ENCODE measurements at regions not wholly inside any gene's neighbourhood (a gene's known extent, or its start where the extent isn't known, plus 50 kb on each side); places are given as distances from the start of the nearest gene placed in this dataset.

DNA sequence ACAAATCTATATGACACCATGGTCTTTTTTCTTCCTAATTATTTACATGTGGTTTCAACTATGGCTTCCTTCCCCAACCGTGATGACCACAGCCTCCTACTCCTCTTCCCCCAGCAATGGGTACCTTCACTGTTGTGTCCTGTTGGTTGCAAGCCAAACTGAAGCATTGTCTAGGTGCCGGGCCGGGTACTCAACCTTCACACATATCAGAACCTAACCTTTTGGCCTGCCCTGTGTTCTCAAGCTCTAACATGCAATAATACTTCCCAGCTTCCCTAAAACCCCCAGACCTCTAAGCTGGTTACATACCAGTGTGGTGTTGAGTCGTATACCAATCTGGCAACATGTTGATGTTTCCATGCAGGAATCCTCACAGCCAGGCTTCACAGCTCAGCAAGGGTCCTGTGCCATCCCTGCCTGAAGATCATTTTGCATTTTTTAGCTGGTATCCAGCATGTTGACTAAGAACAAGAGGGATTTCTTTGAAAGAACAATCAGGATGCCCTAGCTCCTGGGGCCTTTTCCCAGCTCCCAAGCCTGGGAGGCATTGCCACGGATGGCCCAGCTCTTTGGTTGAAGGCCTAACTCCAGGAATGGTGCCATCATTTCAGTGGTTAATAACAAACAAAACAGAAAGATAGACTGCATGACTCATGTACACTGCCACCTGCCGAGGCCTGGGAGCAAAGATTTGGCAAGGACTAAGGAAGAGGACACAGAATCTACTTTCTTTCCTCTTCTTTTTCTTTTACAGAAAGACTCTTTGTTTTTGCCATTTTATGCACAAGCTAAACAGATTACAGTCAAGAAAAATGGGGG is 373.7 kb upstream of the SALL1 start:
- DNase-seq (ENCODE audit: low read depth, low spot score) (no peak), ATAC-seq (no peak)
- no peaks in the 10 kb centered on the region for H4K20me1 ChIP-seq (ENCODE audit: insufficient read depth)
- H3K36me3 ChIP-seq (ENCODE audit: control insufficient read depth in 1 of 2, insufficient read depth in 2 of 2, low read length in 2 of 2) = no peaks in the 10 kb centered on the region
- no peaks in the 10 kb centered on the region for H3K9me2 ChIP-seq (ENCODE audit: insufficient read depth)
- H3K9me3 ChIP-seq (ENCODE audit: control insufficient read depth in 1 of 2, insufficient read depth in 1 of 2, low read depth in 1 of 2, low read length in 2 of 2) = peaks cover 0 to 15% of the 10 kb centered on the region in 2 experiments; a peak in 2 of 4 replicates
- ChIA-PET CTCF (no interaction called here), RAD21 (ENCODE audit: low non-redundant PET in 1 of 2, low total read pairs in 2 of 2, uncharacterized antibody in 2 of 2, unreplicated experiment in 2 of 2) (no interaction called here), POLR2A (no interaction called here)
- no peak overlapping the region for H3K27ac ChIP-seq (ENCODE audit: low read depth, low read length)
- H2AFZ ChIP-seq (ENCODE audit: low read depth, low read length, poor library complexity, severe bottlenecking) = no peak overlapping the region
- H3K79me2 ChIP-seq (ENCODE audit: insufficient read depth, low read length) = no peaks in the 10 kb centered on the region
- no TSS peak for BruUV-seq (replicated peaks)
- H3K4me3 ChIP-seq (replicated peaks in 1 of 2; ENCODE audit: low read depth in 1 of 2, low read length in 2 of 2) = no peak overlapping the region
- no peak overlapping the region for H3K9ac ChIP-seq (ENCODE audit: low read length)
- no peaks in the 10 kb centered on the region for H3K4me1 ChIP-seq (ENCODE audit: control insufficient read depth in 1 of 2, insufficient read depth in 2 of 2, low read length in 2 of 2)
- intact Hi-C loops (cut with micrococcal nuclease) = no loop called here
- no peak for TF ChIP-seq YY1 (IDR thresholded peaks at IDR 0.05; ENCODE audit: extremely low read depth, insufficient replicate concordance, low read depth, low read length)
- TF ChIP-seq, protein P1, sequence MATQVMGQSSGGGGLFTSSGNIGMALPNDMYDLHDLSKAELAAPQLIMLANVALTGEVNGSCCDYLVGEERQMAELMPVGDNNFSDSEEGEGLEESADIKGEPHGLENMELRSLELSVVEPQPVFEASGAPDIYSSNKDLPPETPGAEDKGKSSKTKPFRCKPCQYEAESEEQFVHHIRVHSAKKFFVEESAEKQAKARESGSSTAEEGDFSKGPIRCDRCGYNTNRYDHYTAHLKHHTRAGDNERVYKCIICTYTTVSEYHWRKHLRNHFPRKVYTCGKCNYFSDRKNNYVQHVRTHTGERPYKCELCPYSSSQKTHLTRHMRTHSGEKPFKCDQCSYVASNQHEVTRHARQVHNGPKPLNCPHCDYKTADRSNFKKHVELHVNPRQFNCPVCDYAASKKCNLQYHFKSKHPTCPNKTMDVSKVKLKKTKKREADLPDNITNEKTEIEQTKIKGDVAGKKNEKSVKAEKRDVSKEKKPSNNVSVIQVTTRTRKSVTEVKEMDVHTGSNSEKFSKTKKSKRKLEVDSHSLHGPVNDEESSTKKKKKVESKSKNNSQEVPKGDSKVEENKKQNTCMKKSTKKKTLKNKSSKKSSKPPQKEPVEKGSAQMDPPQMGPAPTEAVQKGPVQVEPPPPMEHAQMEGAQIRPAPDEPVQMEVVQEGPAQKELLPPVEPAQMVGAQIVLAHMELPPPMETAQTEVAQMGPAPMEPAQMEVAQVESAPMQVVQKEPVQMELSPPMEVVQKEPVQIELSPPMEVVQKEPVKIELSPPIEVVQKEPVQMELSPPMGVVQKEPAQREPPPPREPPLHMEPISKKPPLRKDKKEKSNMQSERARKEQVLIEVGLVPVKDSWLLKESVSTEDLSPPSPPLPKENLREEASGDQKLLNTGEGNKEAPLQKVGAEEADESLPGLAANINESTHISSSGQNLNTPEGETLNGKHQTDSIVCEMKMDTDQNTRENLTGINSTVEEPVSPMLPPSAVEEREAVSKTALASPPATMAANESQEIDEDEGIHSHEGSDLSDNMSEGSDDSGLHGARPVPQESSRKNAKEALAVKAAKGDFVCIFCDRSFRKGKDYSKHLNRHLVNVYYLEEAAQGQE (IDR thresholded peaks at IDR 0.05; ENCODE audit: low read depth) = no peak
- TF ChIP-seq ZBTB33 (IDR thresholded peaks at IDR 0.05; ENCODE audit: extremely low read depth, insufficient replicate concordance, low read length) = no peak
- TF ChIP-seq CTCF (IDR thresholded peaks at IDR 0.05 in 2 of 3, conservative IDR thresholded peaks at IDR 0.05 in 1 of 3; ENCODE audit: borderline replicate concordance in 1 of 3, insufficient read depth in 1 of 3, low read depth in 2 of 3, low read length in 2 of 3) = no peak
- TF ChIP-seq TCF7L2 (IDR thresholded peaks at IDR 0.05; ENCODE audit: borderline replicate concordance, extremely low read depth, insufficient read depth, insufficient read length) = no peak
- TF ChIP-seq MAX (IDR thresholded peaks at IDR 0.05) = no peak
- no peak for TF ChIP-seq SIN3A (IDR thresholded peaks at IDR 0.05; ENCODE audit: low read depth)
- no peak for TF ChIP-seq SP1 (IDR thresholded peaks at IDR 0.05; ENCODE audit: low read depth)
- TF ChIP-seq ZFX (IDR thresholded peaks at IDR 0.05) = no peak
- H3K27me3 ChIP-seq (ENCODE audit: insufficient read depth, low read length) = no peaks in the 10 kb centered on the region
- no peak overlapping the region for H3K4me2 ChIP-seq (ENCODE audit: low read length)
